GM19043 (cell line): ENCODE measurements at regions not wholly inside any gene's neighbourhood (a gene's known extent, or its start where the extent isn't known, plus 50 kb on each side); places are given as distances from the start of the nearest gene placed in this dataset.
"Not testable (repeated sequence)": the region's sequence is repeated elsewhere in the genome, so short reads cannot be mapped to it uniquely, and the experiment has no call there.

Experiments used
- ATAC-seq: cut with Tn5 transposase; IDR thresholded peaks from one replicate; pipeline ENCODE4 v1.9.1; 2021; ENCODE audit warnings: low read depth; ENCODE audit not compliant: unreplicated experiment

DNA sequence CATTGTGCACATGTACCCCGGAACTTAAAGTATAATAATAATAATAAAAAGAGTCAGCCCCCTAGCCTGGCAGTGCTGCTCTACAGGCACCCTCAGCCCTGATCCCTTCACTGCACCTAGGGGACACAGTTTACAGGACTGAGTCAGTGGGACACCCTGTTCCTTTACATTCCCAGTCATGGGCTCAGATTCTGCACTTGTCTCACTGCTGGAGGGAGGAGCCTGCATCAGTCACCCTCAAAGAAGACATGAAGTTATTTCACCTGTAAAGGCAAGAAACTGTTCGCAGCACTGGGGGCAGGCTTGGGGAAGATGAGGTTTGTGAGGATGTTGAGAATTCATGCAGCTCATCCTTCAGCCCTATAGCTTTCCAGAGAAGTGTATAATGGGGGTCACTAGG, 50.7 kb upstream of the VPREB1 start:
- ATAC-seq: no peak

DNA sequence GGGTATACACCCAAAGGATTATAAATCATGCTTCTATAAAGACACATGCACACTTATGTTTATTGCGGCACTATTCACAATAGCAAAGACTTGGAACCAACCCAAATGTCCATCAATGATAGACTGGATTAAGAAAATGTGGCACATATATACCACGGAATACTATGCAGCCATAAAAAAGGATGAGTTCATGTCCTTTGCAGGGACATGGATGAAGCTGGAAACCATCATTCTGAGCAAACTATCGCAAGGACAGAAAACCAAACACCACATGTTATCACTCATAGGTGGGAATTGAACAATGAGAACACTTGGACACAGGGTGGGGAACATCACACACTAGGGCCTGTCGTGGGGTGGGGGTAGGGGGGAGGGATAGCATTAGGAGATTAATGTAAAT, 51.1 kb upstream of the VPREB1 start:
- not testable (repeated sequence) for ATAC-seq

DNA sequence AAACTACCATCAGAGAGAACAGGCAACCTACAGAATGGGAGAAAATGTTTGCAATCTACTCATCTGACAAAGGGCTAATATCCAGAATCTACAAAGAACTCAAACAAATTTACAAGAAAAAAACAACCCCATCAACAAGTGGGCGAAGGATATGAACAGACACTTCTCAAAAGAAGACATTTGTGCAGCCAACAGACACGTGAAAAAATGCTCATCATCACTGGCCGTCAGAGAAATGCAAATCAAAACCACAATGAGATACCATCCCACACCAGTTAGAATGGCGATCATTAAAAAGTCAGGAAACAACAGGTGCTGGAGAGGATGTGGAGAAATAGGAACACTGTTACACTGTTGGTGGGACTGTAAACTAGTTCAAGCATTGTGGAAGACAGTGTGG, 51.6 kb upstream of the VPREB1 start:
- ATAC-seq: not testable (repeated sequence)

GRCh38 chr22:22189796-22190195, 54.8 kb upstream of the VPREB1 start:
- not testable (repeated sequence) for ATAC-seq

DNA sequence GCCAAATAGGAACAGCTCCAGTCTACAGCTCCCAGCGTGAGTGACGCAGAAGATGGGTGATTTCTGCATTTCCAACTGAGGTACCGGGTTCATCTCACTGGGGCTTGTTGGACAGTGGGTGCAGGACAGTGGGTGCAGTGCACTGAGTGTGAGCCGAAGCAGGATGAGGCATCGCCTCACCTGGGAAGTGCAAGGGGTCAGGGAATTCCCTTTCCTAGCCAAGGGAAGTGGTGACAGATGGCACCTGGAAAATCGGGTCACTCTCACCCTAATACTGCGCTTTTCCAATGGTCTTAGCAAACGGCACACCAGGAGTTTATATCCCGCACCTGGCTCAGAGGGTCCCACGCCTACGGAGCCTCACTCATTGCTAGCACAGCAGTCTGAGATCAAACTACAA, 56.7 kb upstream of the VPREB1 start:
- not testable (repeated sequence) for ATAC-seq

DNA sequence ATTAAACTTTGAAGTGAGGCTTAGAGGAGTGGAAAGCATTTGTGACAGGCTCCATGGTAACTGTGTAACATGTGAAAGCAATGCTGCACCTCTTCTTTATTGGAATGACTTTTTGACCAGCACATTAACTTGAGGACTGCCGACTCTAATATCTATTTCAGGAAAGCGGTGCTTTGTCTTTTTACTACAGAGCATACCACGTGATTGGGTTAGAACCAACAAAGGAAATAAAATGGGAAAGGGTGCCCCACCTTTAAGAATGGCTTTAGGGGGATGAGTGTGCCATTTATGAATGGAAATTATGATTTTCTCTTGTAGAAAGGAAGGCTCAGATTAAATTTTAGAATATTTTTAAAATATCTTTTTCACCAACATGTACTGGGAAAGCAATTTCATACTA, 57.3 kb upstream of the VPREB1 start:
- no peak for ATAC-seq

DNA sequence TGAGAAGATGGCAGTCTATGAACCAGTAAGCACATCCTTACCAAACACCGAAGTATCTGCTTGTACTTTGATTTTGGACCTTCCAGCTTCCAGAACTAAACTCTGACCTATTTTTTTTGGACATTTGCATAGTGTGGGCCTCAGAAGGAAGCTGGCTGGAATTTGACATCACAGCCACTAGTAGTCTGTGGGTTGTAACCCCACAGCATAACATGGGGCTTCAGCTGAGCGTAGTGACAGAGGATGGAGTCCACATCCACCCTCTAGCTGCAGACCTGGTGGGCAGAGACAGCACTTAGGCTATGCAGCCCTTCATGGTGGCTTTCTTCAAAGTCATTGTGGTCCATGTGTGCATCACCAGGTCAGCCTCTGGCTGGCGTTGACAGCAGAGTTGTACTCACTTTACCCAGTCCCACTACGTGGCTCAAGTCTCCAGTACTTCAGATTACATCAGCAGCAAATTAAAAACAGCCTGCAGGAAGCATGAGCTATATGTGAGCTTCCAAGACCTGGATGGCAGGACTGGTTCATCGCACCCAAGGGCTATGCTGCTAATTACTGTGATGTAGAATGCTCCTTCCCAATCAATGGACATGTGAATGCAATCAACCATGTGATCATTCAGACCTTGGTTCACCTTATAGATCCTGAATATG, 58.6 kb upstream of the VPREB1 start:
- ATAC-seq: no peak

GRCh38 chr22:22185217-22185616, 59.4 kb upstream of the VPREB1 start:
- no peak for ATAC-seq

- ATAC-seq: no peak
Observed at GRCh38 chr22:22184277-22184807, 60.2 kb upstream of the VPREB1 start.

DNA sequence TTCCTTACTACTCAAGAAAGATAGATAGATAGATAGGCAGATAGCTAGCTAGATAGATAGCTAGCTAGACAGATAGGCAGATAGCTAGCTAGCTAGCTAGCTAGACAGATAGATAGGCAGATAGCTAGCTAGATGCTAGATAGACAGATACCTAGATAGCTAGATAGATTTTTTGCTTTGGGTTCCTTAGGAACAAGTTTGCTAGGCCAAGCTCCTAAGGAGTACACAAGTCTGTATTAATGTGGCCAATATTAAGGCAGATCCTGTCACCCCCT, 61.7 kb upstream of the VPREB1 start:
- ATAC-seq: no peak

GRCh38 chr22:22182218-22182989, 62.2 kb upstream of the VPREB1 start:
- no peak for ATAC-seq

GRCh38 chr22:22181341-22181850, 63.2 kb upstream of the VPREB1 start:
- no peak for ATAC-seq

GRCh38 chr22:22180738-22181285, 63.8 kb upstream of the VPREB1 start:
- no peak for ATAC-seq

GRCh38 chr22:22179858-22180257, 64.7 kb upstream of the VPREB1 start:
- no peak for ATAC-seq

- ATAC-seq: no peak
Observed at GRCh38 chr22:22178992-22179391, 65.6 kb upstream of the VPREB1 start.

- no peak for ATAC-seq
Observed at GRCh38 chr22:22178355-22178965, 66.1 kb upstream of the VPREB1 start.

- no peak for ATAC-seq
Observed at GRCh38 chr22:22176929-22177616, 67.5 kb upstream of the VPREB1 start.

DNA sequence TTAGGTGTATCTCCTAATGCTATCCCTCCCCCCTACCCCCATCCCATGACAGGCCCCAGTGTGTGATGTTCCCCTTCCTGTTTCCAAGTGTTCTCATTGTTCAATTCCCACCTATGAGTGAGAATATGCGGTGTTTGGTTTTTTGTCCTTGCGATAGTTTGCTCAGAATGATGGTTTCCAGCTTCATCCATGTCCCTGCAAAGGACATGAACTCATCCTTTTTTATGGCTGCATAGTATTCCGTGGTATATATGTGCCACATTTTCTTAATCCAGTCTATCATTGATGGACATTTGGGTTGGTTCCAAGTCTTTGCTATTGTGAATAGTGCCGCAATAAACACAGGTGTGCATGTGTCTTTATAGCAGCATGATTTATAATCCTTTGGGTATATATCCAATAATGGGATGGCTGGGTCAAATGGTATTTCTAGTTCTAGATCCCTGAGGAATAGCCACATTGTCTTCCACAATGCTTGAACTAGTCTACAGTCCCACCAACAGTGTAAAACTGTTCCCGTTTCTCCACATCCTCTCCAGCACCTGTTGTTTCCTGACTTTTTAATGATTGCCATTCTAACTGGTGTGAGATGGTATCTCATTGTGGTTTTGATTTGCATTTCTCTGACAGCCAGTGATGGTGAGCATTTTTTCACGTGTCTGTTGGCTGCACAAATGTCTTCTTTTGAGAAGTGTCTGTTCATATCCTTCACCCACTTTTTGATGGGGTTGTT, 71.5 kb upstream of the VPREB1 start:
- ATAC-seq: not testable (repeated sequence)

DNA sequence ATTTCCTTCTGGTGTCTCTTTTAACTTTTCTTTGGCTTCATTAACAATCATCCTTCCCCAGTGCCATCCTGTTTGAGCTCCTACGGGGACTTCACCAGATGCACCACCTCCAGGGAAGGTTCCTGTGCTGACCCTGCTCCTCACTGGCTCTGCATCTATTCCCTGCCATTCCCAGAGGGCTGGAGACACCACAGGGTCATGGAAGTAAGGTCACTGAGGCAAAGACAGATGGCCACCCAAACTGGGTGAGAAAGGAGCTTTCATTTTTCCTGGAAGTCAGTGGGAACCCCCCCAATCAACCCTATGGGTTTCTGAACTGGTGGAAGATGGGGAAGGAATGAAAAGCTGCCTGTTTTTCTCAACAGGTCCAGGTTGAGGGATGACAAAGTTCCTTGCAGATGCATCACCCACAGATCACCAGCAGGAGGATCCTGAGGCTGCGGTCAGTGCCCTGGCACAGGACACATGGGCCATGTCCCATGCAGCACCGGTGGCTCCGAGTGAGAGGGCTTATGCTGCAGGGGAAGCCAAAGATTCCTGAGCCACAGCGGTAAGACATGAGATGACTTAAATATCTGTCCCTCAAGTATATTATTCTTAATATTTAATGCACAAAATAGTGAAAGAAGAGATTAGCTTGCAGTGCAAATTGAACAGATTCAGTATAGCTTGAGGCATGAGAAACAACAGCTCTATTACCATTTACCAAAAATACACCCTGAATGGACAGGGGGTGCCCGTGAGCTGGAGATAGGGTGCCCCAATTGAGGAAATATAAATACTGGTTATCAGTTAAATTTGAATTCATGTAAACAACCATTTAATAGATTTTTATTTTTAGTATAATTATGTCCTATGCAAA, 73.0 kb upstream of the VPREB1 start:
- ATAC-seq: no peak
